ENCODE measurements at regions not wholly inside any gene's neighbourhood (a gene's known extent, or its start where the extent isn't known, plus 50 kb on each side); places are given as distances from the start of the nearest gene placed in this dataset.

DNA sequence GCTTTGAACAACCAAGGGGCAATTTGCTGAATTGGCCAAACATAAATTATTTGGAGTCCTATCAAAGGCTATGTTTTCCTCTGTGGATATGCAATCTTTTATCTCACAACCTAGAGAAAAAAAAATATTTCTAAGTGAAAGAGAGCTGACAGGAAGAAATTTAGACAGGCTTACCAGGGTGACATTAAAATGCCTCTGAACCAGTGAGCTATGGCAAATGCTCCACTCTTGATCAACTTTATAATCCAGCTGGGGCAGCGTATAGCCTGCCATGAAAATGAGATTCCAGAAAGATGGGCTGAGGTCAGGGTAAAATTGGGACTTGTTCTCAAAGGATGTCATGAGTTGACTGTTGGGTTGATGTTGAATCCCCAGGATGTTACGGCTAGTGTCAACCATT is 399.3 kb upstream of the TRPC7 start:
- Histone ChIP-seq H2BK12ac (ENCODE audit: low read depth, low read length) (no peak overlapping the region), H2BK5ac (ENCODE audit: low read depth, low read length) (no peak overlapping the region), H2AFZ (ENCODE audit: low read length) (no peak overlapping the region), H3K9ac (replicated peaks in 1 of 4; ENCODE audit: extremely low read depth in 1 of 4, low read depth in 3 of 4, low read length in 3 of 4) (no peak overlapping the region), H2BK20ac (ENCODE audit: low read length) (no peak overlapping the region), H4K8ac (ENCODE audit: extremely low read depth, insufficient read depth, low read length) (no peak overlapping the region), H3K79me2 (ENCODE audit: control insufficient read depth in 1 of 2, insufficient read depth in 2 of 2, low read length in 2 of 2) (no peaks in the 10 kb centered on the region), H4K20me1 (replicated peaks in 1 of 2; ENCODE audit: control insufficient read depth in 1 of 2, insufficient read depth in 2 of 2, low read length in 2 of 2) (no peaks in the 10 kb centered on the region), H3K27me3 (replicated peaks in 1 of 4; ENCODE audit: control insufficient read depth in 3 of 4, extremely low read depth in 1 of 4, insufficient read depth in 3 of 4, low read length in 3 of 4) (no peaks in the 10 kb centered on the region), H3K56ac (replicated peaks; ENCODE audit: insufficient read length, low read depth, low read length) (no peak overlapping the region), H3K9me3 (ENCODE audit: insufficient read depth in 2 of 2, low read depth in 1 of 2, low read length in 1 of 2) (no peaks in the 10 kb centered on the region), H4K5ac (ENCODE audit: insufficient read length, low read depth, low read length) (no peak overlapping the region), H3K27ac (ENCODE audit: low read depth, low read length) (no peak overlapping the region), H3K79me1 (ENCODE audit: low read depth, low read length) (no peaks in the 10 kb centered on the region; the same call in 1 of the 2 replicates), H3K23me2 (ENCODE audit: low read depth, low read length) (no peaks in the 10 kb centered on the region; the same call in 1 of the 2 replicates), H3K4me3 (ENCODE audit: extremely low read depth in 1 of 4, insufficient read depth in 2 of 4, low read depth in 3 of 4, low read length in 4 of 4) (no peak overlapping the region), H3K36me3 (ENCODE audit: control insufficient read depth in 2 of 4, insufficient read depth in 4 of 4, low read length in 3 of 4) (no peaks in the 10 kb centered on the region), H2AK5ac (ENCODE audit: low read depth, low read length) (no peak overlapping the region), H4K91ac (replicated peaks; ENCODE audit: insufficient read length, low read length) (no peak overlapping the region), H3K14ac (ENCODE audit: insufficient read length) (no peak overlapping the region), H3K4me2 (ENCODE audit: insufficient read depth in 1 of 2, low read depth in 2 of 2, low read length in 2 of 2) (no peak overlapping the region), H3K4me1 (replicated peaks in 1 of 4; ENCODE audit: control insufficient read depth in 3 of 4, insufficient read depth in 4 of 4, low read length in 3 of 4) (no peaks in the 10 kb centered on the region), H3K18ac (ENCODE audit: extremely low read depth, low read length) (no peak overlapping the region), H3K23ac (ENCODE audit: insufficient read length) (no peak overlapping the region), H2BK120ac (replicated peaks; ENCODE audit: low read depth, low read length) (no peak overlapping the region), H2BK15ac (ENCODE audit: low read length) (no peak overlapping the region), H3K4ac (replicated peaks; ENCODE audit: insufficient read length, low read depth, low read length) (no peak overlapping the region)
- ChIA-PET CTCF (ENCODE audit: partially characterized antibody) (interaction anchor here (0.6 to 1.6 kb wide), 3 partner anchors 44 to 515 kb away, joined by 3 to 8 read pairs (median 3); partner anchors contain the start of gene TRPC7), POLR2A (ENCODE audit: partially characterized antibody) (no interaction called here)
- DNase-seq (ENCODE audit: low read depth in 1 of 2, low spot score in 2 of 2) (no peak), FAIRE-seq (no peak)
- TF ChIP-seq TCF12 (IDR thresholded peaks at IDR 0.05; ENCODE audit: low read depth, low read length): no peak
- no peak for TF ChIP-seq SIN3A (conservative IDR thresholded peaks at IDR 0.05 in 1 of 2, IDR thresholded peaks at IDR 0.05 in 1 of 2; ENCODE audit: low read depth in 1 of 2, low read length in 2 of 2)
- WGBS, 2 experiments (ENCODE audit: extremely low coverage in 1 of 2, insufficient coverage in 1 of 2, insufficient read length in 1 of 2, insufficient replicate concordance in 2 of 2, low coverage in 1 of 2, low lambda C conversion rate in 2 of 2, missing lambda C conversion rate in 1 of 2): 87% methylated on average over 2 of the region's 2 CpGs; no CpG with 5 or more reads in 1 of the 2 experiments

Data from H1 (cell line).